ENCODE measurements at regions not wholly inside any gene's neighbourhood (a gene's known extent, or its start where the extent isn't known, plus 50 kb on each side); places are given as distances from the start of the nearest gene placed in this dataset.

GRCh38 chr5:178786417-178786816 lies 56.0 kb upstream of the ZNF354A start:
- no peaks in the 10 kb centered on the region for H3K4me1 ChIP-seq (ENCODE audit: insufficient read depth)
- H3K36me3 ChIP-seq (ENCODE audit: insufficient read depth), result no peaks in the 10 kb centered on the region
- no peak overlapping the region for H3K27ac ChIP-seq (ENCODE audit: low read depth)
- DNase-seq (ENCODE audit: extremely low spot score), result no peak
- H3K4me3 ChIP-seq (ENCODE audit: low read depth, low read length), result no peak overlapping the region
- 78% methylated on average over 13 of the region's 13 CpGs for WGBS

DNA sequence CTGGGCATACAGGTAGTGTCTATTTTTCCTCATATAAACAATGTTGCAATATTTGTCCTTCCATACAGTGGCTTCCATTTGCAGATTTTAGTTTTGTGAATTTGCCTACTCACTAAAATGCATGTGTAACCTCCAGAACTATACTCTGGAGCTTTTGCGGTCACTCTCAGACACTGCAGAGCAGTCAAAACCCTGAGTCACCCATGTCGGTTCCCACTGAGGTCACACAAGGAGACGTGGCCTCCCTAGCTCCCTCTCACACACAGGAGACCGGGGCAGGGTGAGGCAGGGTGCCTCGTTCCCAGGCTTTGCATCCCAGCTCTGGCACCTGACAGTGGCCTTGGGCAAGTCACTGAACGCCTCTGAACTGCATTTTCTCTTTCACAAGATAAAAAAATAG lies 55.5 kb upstream of the ZNF354A start:
- WGBS, result 80% methylated on average over 6 of the region's 6 CpGs
- no peaks in the 10 kb centered on the region for H3K4me1 ChIP-seq (ENCODE audit: insufficient read depth)
- no peak for DNase-seq (ENCODE audit: extremely low spot score)
- no peak overlapping the region for H3K27ac ChIP-seq (ENCODE audit: low read depth)
- no peak overlapping the region for H3K4me3 ChIP-seq (ENCODE audit: low read depth, low read length)
- no peaks in the 10 kb centered on the region for H3K36me3 ChIP-seq (ENCODE audit: insufficient read depth)

DNA sequence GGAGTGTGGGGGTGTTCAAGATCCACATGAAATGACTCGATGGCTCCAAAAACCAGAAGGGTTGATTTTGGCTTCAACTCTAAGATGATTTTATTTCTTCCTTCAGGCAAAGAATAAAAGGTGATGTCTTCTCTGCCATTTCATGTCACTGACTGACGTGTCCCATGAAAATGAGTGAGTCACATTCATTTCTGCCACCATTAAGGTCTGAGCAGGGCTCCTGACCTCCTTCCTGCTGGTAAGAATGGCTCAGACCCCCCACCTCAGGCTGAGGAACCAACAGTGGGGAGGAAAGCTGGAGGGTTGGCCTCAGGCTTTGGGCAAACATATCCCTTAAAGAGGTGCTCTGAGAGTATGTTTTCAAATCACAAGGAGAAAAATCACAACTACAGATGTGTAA lies 53.9 kb upstream of the ZNF354A start:
- Histone ChIP-seq H3K36me3 (ENCODE audit: insufficient read depth) (no peaks in the 10 kb centered on the region), H3K27ac (ENCODE audit: low read depth) (no peak overlapping the region), H3K4me1 (ENCODE audit: insufficient read depth) (no peaks in the 10 kb centered on the region), H3K4me3 (ENCODE audit: low read depth, low read length) (no peak overlapping the region)
- no peak for DNase-seq (ENCODE audit: extremely low spot score)
- 85% methylated on average over 2 of the region's 2 CpGs for WGBS

GRCh38 chr5:178781936-178782335 lies 51.5 kb upstream of the ZNF354A start:
- 81% methylated on average over 14 of the region's 14 CpGs for WGBS
- H3K4me3 ChIP-seq (ENCODE audit: low read depth, low read length), result no peak overlapping the region
- DNase-seq (ENCODE audit: extremely low spot score), result no peak
- no peak overlapping the region for H3K27ac ChIP-seq (ENCODE audit: low read depth)
- H3K36me3 ChIP-seq (ENCODE audit: insufficient read depth), result no peaks in the 10 kb centered on the region
- no peaks in the 10 kb centered on the region for H3K4me1 ChIP-seq (ENCODE audit: insufficient read depth)

DNA sequence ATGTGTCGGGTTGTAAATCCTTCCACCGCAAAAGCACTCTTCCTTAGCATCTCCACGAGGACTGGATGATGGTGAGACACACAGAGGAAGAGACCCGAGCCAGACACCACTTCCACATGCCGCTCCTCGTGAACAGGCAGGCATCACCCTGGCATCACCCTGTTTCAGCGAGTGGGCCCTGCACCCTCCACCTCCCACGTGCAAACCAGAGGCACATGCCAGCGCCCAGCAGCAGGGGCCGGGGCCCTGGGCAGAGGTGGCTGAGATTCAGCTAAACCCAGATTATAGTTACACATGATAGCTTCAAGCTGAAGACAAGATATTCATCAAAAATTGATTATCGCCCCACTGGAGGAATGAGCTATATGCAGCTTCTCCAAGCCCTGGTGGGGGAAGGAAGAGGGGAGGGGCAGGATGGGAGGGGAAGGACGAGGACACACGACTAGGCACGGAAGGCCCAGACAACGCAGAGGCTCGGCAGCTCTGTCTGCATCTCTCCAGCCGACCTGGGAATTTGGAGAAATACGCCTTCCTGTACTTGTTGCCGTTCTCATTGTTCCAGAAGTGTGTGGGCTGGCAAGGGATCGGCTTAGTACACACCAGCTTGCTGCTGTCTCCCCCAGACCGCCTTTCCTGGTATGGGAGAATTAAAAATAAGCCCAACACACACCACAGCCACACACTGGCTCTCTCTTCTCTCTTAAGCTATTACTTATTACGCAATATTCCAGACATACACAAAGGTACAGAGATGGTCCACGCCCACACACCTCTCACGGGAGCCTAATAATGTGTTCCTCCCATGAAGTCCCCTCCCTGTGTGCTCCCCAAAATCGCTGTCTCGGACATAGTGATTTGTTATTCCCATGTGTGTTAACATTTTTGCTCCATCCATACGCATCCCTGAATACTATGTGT lies 50.4 kb upstream of the ZNF354A start:
- no peaks in the 10 kb centered on the region for H3K36me3 ChIP-seq (ENCODE audit: insufficient read depth)
- 68% methylated on average over 27 of the region's 27 CpGs for WGBS
- no peak for DNase-seq (ENCODE audit: extremely low spot score)

More for the DNA sequence above, 50.4 kb upstream of the ZNF354A start:
- Histone ChIP-seq H3K4me1 (ENCODE audit: insufficient read depth) (no peaks in the 10 kb centered on the region), H3K4me3 (ENCODE audit: low read depth, low read length) (no peak overlapping the region), H3K27ac (ENCODE audit: low read depth) (no peak overlapping the region)

All from urinary bladder (tissue), 3 donors.